SK-N-SH (cell line): ENCODE measurements at regions not wholly inside any gene's neighbourhood (a gene's known extent, or its start where the extent isn't known, plus 50 kb on each side); places are given as distances from the start of the nearest gene placed in this dataset.

Experiments
- CTCF ChIA-PET: fragments of 300-600, 350-600 bp; formaldehyde crosslinking; extraction: SDS; loops from one replicate; lab custom pipeline; 2021; lab: Yijun Ruan, JAX
- POLR2A ChIA-PET: fragments of 350-600 bp; sonication (Branson Sonifier 250); formaldehyde crosslinking; extraction: SDS; loops from one replicate; lab custom pipeline; 2020; ENCODE audit warnings: antibody characterized with exemption, inconsistent platforms; lab: Yijun Ruan, JAX
- DNase-seq: peaks from one replicate; pipeline ENCODE4 v3.0.0; 2012
- H2AFZ ChIP-seq: fragments of 200-600 bp; sonication (generic); 2 replicates; pipeline ENCODE4 v1.8.1; 2016; ENCODE audit warnings: antibody characterized with exemption, mild to moderate bottlenecking, low read depth
- H3F3A ChIP-seq: fragments of 200-600 bp; sonication (generic); replicated peaks from 2 replicates; pipeline ENCODE3; 2016; ENCODE audit warnings: antibody characterized with exemption, mild to moderate bottlenecking; ENCODE audit not compliant: insufficient read depth
- H3K27ac ChIP-seq, 2 experiments: fragments of 200-500 bp in 1 of 2; fragments of 200-600 bp in 1 of 2; sonication (Bioruptor generic) in 1 of 2; sonication (generic), shearing (Covaris generic) in 1 of 2; 2 replicates each; pipeline versions ENCODE4 v1.5.1 to v1.6.1; 2014 to 2016; ENCODE audit warnings: low read depth in 2 of 2, inconsistent platforms in 1 of 2, low read length in 1 of 2, mild to moderate bottlenecking in 1 of 2, mixed read lengths in 1 of 2
- H3K27me3 ChIP-seq: fragments of 200-600 bp; sonication (generic), shearing (Covaris generic); 2 replicates; pipeline ENCODE4 v1.6.1; 2016; ENCODE audit warnings: mixed run types; ENCODE audit not compliant: insufficient read depth
- H3K36me3 ChIP-seq, 2 experiments: fragments of 200-500 bp in 1 of 2; fragments of 200-600 bp in 1 of 2; sonication (Bioruptor generic) in 1 of 2; sonication (generic) in 1 of 2; replicated peaks in 1 of 2; 2 replicates each; pipeline versions ENCODE3 to v1.5.1; 2014 to 2016; ENCODE audit warnings: low read length in 1 of 2, mild to moderate bottlenecking in 1 of 2; ENCODE audit not compliant: insufficient read depth in 2 of 2, control insufficient read depth in 1 of 2
- H3K4me1 ChIP-seq, 2 experiments: fragments of 200-500 bp in 1 of 2; fragments of 200-600 bp in 1 of 2; sonication (Bioruptor generic) in 1 of 2; sonication (generic), shearing (Covaris generic) in 1 of 2; 2 replicates each; pipeline versions ENCODE4 v1.5.1 to v1.6.1; 2014 to 2016; ENCODE audit warnings: low read depth in 1 of 2, low read length in 1 of 2, mixed run types in 1 of 2; ENCODE audit not compliant: insufficient read depth in 2 of 2, control insufficient read depth in 1 of 2
- H3K4me2 ChIP-seq: fragments of 200-600 bp; sonication (generic), shearing (Covaris generic); 2 replicates; pipeline ENCODE4 v1.6.1; 2017; ENCODE audit warnings: mixed run types
- H3K4me3 ChIP-seq, 2 experiments: fragments of 200-500 bp in 1 of 2; fragments of 200-600 bp in 1 of 2; sonication (Bioruptor generic) in 1 of 2; sonication (generic), shearing (Covaris generic) in 1 of 2; 2 replicates each; pipeline versions ENCODE4 v1.5.1 to v1.8.1; 2014 to 2016; ENCODE audit warnings: low read depth in 2 of 2, inconsistent platforms in 1 of 2, low read length in 1 of 2, mild to moderate bottlenecking in 1 of 2, mixed read lengths in 1 of 2, moderate library complexity in 1 of 2
- H3K79me2 ChIP-seq: fragments of 200-600 bp; sonication (generic); 2 replicates; pipeline ENCODE4 v1.8.1; 2017; ENCODE audit warnings: mild to moderate bottlenecking; ENCODE audit not compliant: insufficient read depth
- H3K9ac ChIP-seq: fragments of 200-600 bp; sonication (generic); 2 replicates; pipeline ENCODE4 v1.6.1; 2017; ENCODE audit warnings: mixed run types
- H3K9me2 ChIP-seq: fragments of 200-600 bp; sonication (generic); 2 replicates; pipeline ENCODE4 v1.6.1; 2017; ENCODE audit warnings: mixed run types
- H3K9me3 ChIP-seq: fragments of 200-600 bp; sonication (generic); 2 replicates; pipeline ENCODE4 v1.6.1; 2017; ENCODE audit warnings: mixed run types, mild to moderate bottlenecking, moderate library complexity
- H4K20me1 ChIP-seq: fragments of 200-600 bp; sonication (generic); 2 replicates; pipeline ENCODE4 v1.6.1; 2017; ENCODE audit warnings: mild to moderate bottlenecking, mixed run types; ENCODE audit not compliant: insufficient read depth
- FOSL2 ChIP-seq: IDR thresholded peaks from 2 replicates; pipeline ENCODE4 v1.4.0; 2012; ENCODE audit warnings: low read depth, mild to moderate bottlenecking, moderate library complexity, borderline replicate concordance
- GABPA ChIP-seq: IDR thresholded peaks from 2 replicates; pipeline ENCODE4 v1.4.0; 2012; ENCODE audit warnings: low read depth, mild to moderate bottlenecking
- GATA2 ChIP-seq: sonication (generic); formaldehyde crosslinking; IDR thresholded peaks from 2 replicates; pipeline ENCODE4 v1.5.0; 2020; ENCODE audit warnings: mild to moderate bottlenecking, missing genetic modification reagents
- IRF3 ChIP-seq: fragments of 150-350 bp; IDR thresholded peaks from 2 replicates; pipeline ENCODE4 v1.6.1; 2016; ENCODE audit warnings: mild to moderate bottlenecking, low read depth, low read length
- JUND ChIP-seq: IDR thresholded peaks from 2 replicates; pipeline ENCODE4 v1.4.0; 2012
- MAX ChIP-seq: IDR thresholded peaks from 2 replicates; pipeline ENCODE4 v1.4.0; 2012; ENCODE audit warnings: low read depth
- MEF2A ChIP-seq: IDR thresholded peaks from 2 replicates; pipeline ENCODE4 v1.4.0; 2012; ENCODE audit warnings: low read depth, borderline replicate concordance
- MXI1 ChIP-seq: IDR thresholded peaks from 2 replicates; pipeline ENCODE4 v1.6.1; 2012; ENCODE audit warnings: mild to moderate bottlenecking, low read depth, low read length, improper control_type of control experiment
- RAD21 ChIP-seq: IDR thresholded peaks from 2 replicates; pipeline ENCODE4 v1.6.1; 2012; ENCODE audit warnings: mild to moderate bottlenecking, low read length
- RCOR1 ChIP-seq: fragments of 150-350 bp; IDR thresholded peaks from 2 replicates; pipeline ENCODE4 v1.6.1; 2017; ENCODE audit warnings: antibody characterized with exemption, low read length
- RFX5 ChIP-seq: IDR thresholded peaks from 2 replicates; pipeline ENCODE4 v1.6.1; 2012; ENCODE audit warnings: mild to moderate bottlenecking, improper control_type of control experiment, low read length
- RXRA ChIP-seq: IDR thresholded peaks from 2 replicates; pipeline ENCODE4 v1.4.0; 2012; ENCODE audit warnings: low read depth, mild to moderate bottlenecking, borderline replicate concordance
- TAF1 ChIP-seq: IDR thresholded peaks from 2 replicates; pipeline ENCODE4 v1.6.1; 2012; ENCODE audit warnings: low read depth, mild to moderate bottlenecking, low read length, moderate library complexity, borderline replicate concordance
- YY1 ChIP-seq: IDR thresholded peaks from 2 replicates; pipeline ENCODE4 v1.4.0; 2012; ENCODE audit warnings: low read depth, mild to moderate bottlenecking
- WGBS: methylation state at CpG from one replicate; pipeline ENCODE4 v1.1.6; 2017; ENCODE audit warnings: low lambda C conversion rate; 5-methylcytosine and 5-hydroxymethylcytosine counted together
- TF ChIP-seq, protein P1 (sequence below): IDR thresholded peaks from 2 replicates; pipeline ENCODE4 v1.4.0; 2012; ENCODE audit warnings: low read depth, borderline replicate concordance
- TF ChIP-seq, protein P2 (sequence below): fragments of 150-350 bp; IDR thresholded peaks from 2 replicates; pipeline ENCODE4 v1.6.1; 2017; ENCODE audit warnings: antibody characterized with exemption, low read length, low read depth, borderline replicate concordance

GRCh38 chr6:147983581-147984366 is 358.9 kb upstream of the SASH1 start:
- CTCF ChIA-PET, result no interaction called here
- POLR2A ChIA-PET, result no interaction called here
- Histone ChIP-seq H3K4me2 (no peak overlapping the region), H3K36me3 (no peaks in the 10 kb centered on the region), H3F3A (no peaks in the 10 kb centered on the region), H3K9me2 (no peaks in the 10 kb centered on the region), H3K27me3 (peaks cover 26% of the 10 kb centered on the region; the same call in 1 of the 2 replicates), H3K9ac (no peak overlapping the region), H4K20me1 (no peaks in the 10 kb centered on the region), H2AFZ (no peak overlapping the region), H3K9me3 (no peaks in the 10 kb centered on the region), H3K4me1 (no peaks in the 10 kb centered on the region), H3K27ac (no peak overlapping the region), H3K79me2 (no peaks in the 10 kb centered on the region), H3K4me3 (no peak overlapping the region)
- TF ChIP-seq RFX5, result no peak
- no peak for TF ChIP-seq YY1
- TF ChIP-seq RAD21, result no peak
- TF ChIP-seq GABPA, result no peak
- TF ChIP-seq GATA2, result no peak
- TF ChIP-seq RCOR1, result no peak
- TF ChIP-seq RXRA, result no peak
- TF ChIP-seq, protein P1, sequence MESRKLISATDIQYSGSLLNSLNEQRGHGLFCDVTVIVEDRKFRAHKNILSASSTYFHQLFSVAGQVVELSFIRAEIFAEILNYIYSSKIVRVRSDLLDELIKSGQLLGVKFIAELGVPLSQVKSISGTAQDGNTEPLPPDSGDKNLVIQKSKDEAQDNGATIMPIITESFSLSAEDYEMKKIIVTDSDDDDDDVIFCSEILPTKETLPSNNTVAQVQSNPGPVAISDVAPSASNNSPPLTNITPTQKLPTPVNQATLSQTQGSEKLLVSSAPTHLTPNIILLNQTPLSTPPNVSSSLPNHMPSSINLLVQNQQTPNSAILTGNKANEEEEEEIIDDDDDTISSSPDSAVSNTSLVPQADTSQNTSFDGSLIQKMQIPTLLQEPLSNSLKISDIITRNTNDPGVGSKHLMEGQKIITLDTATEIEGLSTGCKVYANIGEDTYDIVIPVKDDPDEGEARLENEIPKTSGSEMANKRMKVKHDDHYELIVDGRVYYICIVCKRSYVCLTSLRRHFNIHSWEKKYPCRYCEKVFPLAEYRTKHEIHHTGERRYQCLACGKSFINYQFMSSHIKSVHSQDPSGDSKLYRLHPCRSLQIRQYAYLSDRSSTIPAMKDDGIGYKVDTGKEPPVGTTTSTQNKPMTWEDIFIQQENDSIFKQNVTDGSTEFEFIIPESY, result no peak
- no peak for TF ChIP-seq MAX
- TF ChIP-seq IRF3, result no peak
- no peak for TF ChIP-seq FOSL2
- TF ChIP-seq TAF1, result no peak
- no peak for TF ChIP-seq JUND
- TF ChIP-seq MEF2A, result no peak
- TF ChIP-seq, protein P2, sequence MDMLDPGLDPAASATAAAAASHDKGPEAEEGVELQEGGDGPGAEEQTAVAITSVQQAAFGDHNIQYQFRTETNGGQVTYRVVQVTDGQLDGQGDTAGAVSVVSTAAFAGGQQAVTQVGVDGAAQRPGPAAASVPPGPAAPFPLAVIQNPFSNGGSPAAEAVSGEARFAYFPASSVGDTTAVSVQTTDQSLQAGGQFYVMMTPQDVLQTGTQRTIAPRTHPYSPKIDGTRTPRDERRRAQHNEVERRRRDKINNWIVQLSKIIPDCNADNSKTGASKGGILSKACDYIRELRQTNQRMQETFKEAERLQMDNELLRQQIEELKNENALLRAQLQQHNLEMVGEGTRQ, result no peak
- TF ChIP-seq MXI1, result no peak
- DNase-seq, result no peak
- WGBS, result 15% methylated on average over 6 of the region's 6 CpGs
